Nephron progenitor cell (in vitro differentiated cells): ENCODE measurements at regions not wholly inside any gene's neighbourhood (a gene's known extent, or its start where the extent isn't known, plus 50 kb on each side); places are given as distances from the start of the nearest gene placed in this dataset.

Experiments used
- DNase-seq: peaks from one replicate; pipeline ENCODE4 v3.0.0; 2021
- H3K27ac Mint-ChIP-seq: 2 replicates; pipeline ENCODE4 v1.8.0; 2021; ENCODE audit warnings: mild to moderate bottlenecking, moderate library complexity, mixed read lengths
- H3K27me3 Mint-ChIP-seq: 2 replicates; pipeline ENCODE4 v1.8.0; 2021; ENCODE audit warnings: mild to moderate bottlenecking, low read depth, mixed read lengths; ENCODE audit not compliant: poor library complexity
- H3K36me3 Mint-ChIP-seq: 2 replicates; pipeline ENCODE4 v1.8.0; 2021; ENCODE audit warnings: low read depth, mixed read lengths
- H3K4me1 Mint-ChIP-seq: 2 replicates; pipeline ENCODE4 v1.8.0; 2021; ENCODE audit warnings: mixed read lengths
- H3K4me3 Mint-ChIP-seq: 2 replicates; pipeline ENCODE4 v1.8.0; 2021; ENCODE audit warnings: mild to moderate bottlenecking, moderate library complexity, mixed read lengths
- H3K9me3 Mint-ChIP-seq: 2 replicates; pipeline ENCODE4 v1.8.0; 2021; ENCODE audit warnings: mild to moderate bottlenecking, moderate library complexity, mixed read lengths
- TF ChIP-seq, protein P1 (sequence below): fragments of 200-600 bp; sonication (generic); IDR thresholded peaks from 2 replicates; pipeline ENCODE4 v1.5.0; 2021; ENCODE audit warnings: antibody characterized with exemption

DNA sequence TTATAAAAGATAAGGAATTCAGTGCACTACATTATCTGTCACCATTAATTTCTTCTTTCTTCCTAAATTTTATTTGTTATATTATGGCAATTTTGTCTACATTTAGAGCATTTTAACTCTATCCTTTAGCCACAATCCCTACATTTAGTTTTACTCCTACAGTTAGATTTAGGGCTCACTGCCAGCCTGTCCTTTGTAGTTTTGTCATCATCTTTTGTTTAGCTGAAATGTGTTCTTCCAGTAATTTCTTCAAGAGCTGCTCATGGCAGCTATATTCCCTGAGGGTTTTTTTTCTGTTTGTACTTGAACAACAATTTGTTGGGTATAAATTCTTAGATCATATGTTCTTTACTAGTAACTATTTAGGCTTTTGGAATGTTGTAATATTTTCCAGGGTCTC lies 72.7 kb upstream of the B3GAT2 start:
- Mint-ChIP-seq H3K4me1 (peaks cover 11% of the 10 kb centered on the region), H3K27me3 (peaks cover 1% of the 10 kb centered on the region), H3K36me3 (no peaks in the 10 kb centered on the region), H3K27ac (no peak overlapping the region), H3K4me3 (no peak overlapping the region), H3K9me3 (no peaks in the 10 kb centered on the region)
- TF ChIP-seq, protein P1, sequence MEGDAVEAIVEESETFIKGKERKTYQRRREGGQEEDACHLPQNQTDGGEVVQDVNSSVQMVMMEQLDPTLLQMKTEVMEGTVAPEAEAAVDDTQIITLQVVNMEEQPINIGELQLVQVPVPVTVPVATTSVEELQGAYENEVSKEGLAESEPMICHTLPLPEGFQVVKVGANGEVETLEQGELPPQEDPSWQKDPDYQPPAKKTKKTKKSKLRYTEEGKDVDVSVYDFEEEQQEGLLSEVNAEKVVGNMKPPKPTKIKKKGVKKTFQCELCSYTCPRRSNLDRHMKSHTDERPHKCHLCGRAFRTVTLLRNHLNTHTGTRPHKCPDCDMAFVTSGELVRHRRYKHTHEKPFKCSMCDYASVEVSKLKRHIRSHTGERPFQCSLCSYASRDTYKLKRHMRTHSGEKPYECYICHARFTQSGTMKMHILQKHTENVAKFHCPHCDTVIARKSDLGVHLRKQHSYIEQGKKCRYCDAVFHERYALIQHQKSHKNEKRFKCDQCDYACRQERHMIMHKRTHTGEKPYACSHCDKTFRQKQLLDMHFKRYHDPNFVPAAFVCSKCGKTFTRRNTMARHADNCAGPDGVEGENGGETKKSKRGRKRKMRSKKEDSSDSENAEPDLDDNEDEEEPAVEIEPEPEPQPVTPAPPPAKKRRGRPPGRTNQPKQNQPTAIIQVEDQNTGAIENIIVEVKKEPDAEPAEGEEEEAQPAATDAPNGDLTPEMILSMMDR: no peak
- no peak for DNase-seq

GRCh38 chr6:71031912-71032311 lies 75.1 kb upstream of the B3GAT2 start:
- TF ChIP-seq, protein P1: no peak
- H3K27me3 Mint-ChIP-seq: peaks cover 3% of the 10 kb centered on the region
- H3K4me3 Mint-ChIP-seq: no peak overlapping the region
- peaks cover 11% of the 10 kb centered on the region for H3K4me1 Mint-ChIP-seq
- H3K36me3 Mint-ChIP-seq: no peaks in the 10 kb centered on the region
- peaks cover 3% of the 10 kb centered on the region for H3K9me3 Mint-ChIP-seq
- no peak for DNase-seq
- H3K27ac Mint-ChIP-seq: no peak overlapping the region

DNA sequence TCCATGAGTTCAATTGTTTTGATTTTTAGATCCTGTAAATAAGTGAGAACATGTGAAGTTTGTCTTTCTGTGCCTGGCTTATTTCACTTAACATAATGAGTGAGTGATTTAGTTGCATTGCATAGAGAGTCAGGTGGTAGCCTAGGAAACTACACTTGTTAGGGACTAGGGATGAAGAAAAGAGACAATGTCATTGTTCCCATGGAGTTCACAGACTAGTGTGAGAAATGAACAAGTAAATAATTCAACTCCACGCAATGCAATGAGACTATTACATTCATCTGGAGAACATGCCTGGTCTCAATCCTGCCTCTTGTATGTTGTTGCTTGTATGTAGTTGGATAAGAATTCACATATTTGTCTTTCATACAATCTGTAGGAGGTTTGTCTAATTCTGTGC lies 76.3 kb upstream of the B3GAT2 start:
- DNase-seq: no peak
- Mint-ChIP-seq H3K36me3 (no peaks in the 10 kb centered on the region), H3K4me3 (no peak overlapping the region), H3K4me1 (peaks cover 11% of the 10 kb centered on the region), H3K27ac (no peak overlapping the region), H3K27me3 (peaks cover 7% of the 10 kb centered on the region), H3K9me3 (peaks cover 4% of the 10 kb centered on the region)
- TF ChIP-seq, protein P1: no peak

- H3K4me1 Mint-ChIP-seq: peaks cover 5% of the 10 kb centered on the region
- peaks cover 7% of the 10 kb centered on the region for H3K27me3 Mint-ChIP-seq
- TF ChIP-seq, protein P1: no peak
- H3K4me3 Mint-ChIP-seq: no peak overlapping the region
- DNase-seq: no peak
- H3K9me3 Mint-ChIP-seq: peaks cover 4% of the 10 kb centered on the region
- H3K27ac Mint-ChIP-seq: no peak overlapping the region
- no peaks in the 10 kb centered on the region for H3K36me3 Mint-ChIP-seq
Observed at GRCh38 chr6:71033890-71034289, 77.0 kb upstream of the B3GAT2 start.

DNA sequence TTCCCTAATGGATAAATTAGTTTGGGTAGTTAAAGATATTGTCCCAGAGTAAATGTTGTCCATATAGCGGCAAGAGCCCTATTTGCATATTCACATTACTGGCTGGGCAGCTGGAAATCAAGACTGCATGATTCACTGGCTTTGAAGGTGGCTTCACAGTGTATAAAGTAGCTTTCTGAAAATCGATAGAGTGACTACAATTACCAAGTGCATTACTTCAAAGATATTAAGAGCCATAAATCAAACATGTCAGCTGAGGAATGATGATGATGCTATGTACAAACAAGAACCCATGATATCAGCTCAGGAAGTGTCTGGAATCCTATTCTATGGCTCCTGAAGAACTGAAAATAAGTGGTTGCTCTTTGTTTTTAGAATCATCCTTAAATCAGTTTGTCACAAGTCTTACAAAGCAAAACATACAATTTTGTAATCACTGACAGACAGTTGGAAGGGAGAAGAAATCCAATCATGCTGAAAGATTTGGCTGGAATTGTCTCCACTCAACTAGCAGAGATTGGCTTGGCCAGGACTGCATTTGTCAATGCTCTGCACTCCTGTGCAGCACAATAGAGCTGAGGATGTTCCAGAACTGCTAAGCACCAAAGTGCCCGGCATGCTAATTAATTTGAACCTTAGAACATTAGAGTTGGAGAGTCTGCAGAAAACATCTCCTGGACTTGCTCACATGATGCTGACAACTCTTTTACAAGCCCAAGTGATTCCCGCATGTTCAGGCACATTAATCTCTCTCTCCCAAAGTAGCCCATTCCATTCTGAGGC lies 77.9 kb upstream of the B3GAT2 start:
- Mint-ChIP-seq H3K27ac (no peak overlapping the region), H3K4me3 (no peak overlapping the region), H3K27me3 (peaks cover 7% of the 10 kb centered on the region), H3K4me1 (peaks cover 5% of the 10 kb centered on the region), H3K36me3 (no peaks in the 10 kb centered on the region), H3K9me3 (peaks cover 4% of the 10 kb centered on the region)
- TF ChIP-seq, protein P1: no peak
- no peak for DNase-seq

GRCh38 chr6:71035871-71036270 lies 79.0 kb upstream of the B3GAT2 start:
- Mint-ChIP-seq H3K4me1 (peaks cover 5% of the 10 kb centered on the region), H3K27ac (no peak overlapping the region), H3K36me3 (no peaks in the 10 kb centered on the region), H3K27me3 (peaks cover 7% of the 10 kb centered on the region), H3K4me3 (no peak overlapping the region), H3K9me3 (peaks cover 4% of the 10 kb centered on the region)
- TF ChIP-seq, protein P1: no peak
- no peak for DNase-seq
